GM13977 (cell line): ENCODE measurements at regions not wholly inside any gene's neighbourhood (a gene's known extent, or its start where the extent isn't known, plus 50 kb on each side); places are given as distances from the start of the nearest gene placed in this dataset.
"Not testable (repeated sequence)": the region's sequence is repeated elsewhere in the genome, so short reads cannot be mapped to it uniquely, and the experiment has no call there.

Experiments
- DNase-seq: peaks from one replicate; pipeline ENCODE4 v3.0.0; 2012; ENCODE audit warnings: low spot score
- in situ Hi-C: fragments of 300-500 bp; cut with MboI; formaldehyde crosslinking; loops from one replicate; pipeline ENCODE4 v1.12.0; 2022; ENCODE audit warnings: low sequenced_read_pairs, low pct_unique_long_range_greater_than_20kb, mixed read lengths, inconsistent platforms; ENCODE audit not compliant: unreplicated experiment
- TF ChIP-seq, protein P1 (sequence below): IDR thresholded peaks from 2 replicates; pipeline ENCODE4 v1.5.1; 2012; ENCODE audit warnings: mild to moderate bottlenecking, control low read depth; ENCODE audit not compliant: insufficient read depth; ENCODE audit errors: extremely low read depth, missing control alignments

DNA sequence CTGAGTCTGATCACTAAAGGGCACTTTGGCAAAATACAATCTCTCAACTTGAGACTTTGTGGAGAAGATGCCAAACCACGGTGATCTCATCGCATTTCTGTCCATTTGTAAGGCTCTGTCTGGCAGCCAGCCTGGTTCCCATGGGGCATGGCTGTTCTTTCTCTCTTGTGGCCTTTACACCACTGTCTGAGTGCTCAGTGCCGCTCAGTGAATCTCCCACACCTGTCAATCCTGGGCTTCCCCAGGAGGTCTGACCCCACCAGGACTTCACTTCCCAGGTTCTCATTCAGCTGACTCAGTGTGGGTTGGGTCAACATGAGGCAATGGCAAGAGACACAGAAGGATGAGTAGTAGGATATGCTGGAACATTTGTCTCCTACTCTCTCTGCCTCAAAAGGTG is 96.8 kb upstream of the TRIB2 start:
- in situ Hi-C loops = no loop called here
- DNase-seq = no peak
- TF ChIP-seq, protein P1, sequence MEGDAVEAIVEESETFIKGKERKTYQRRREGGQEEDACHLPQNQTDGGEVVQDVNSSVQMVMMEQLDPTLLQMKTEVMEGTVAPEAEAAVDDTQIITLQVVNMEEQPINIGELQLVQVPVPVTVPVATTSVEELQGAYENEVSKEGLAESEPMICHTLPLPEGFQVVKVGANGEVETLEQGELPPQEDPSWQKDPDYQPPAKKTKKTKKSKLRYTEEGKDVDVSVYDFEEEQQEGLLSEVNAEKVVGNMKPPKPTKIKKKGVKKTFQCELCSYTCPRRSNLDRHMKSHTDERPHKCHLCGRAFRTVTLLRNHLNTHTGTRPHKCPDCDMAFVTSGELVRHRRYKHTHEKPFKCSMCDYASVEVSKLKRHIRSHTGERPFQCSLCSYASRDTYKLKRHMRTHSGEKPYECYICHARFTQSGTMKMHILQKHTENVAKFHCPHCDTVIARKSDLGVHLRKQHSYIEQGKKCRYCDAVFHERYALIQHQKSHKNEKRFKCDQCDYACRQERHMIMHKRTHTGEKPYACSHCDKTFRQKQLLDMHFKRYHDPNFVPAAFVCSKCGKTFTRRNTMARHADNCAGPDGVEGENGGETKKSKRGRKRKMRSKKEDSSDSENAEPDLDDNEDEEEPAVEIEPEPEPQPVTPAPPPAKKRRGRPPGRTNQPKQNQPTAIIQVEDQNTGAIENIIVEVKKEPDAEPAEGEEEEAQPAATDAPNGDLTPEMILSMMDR = no peak

DNA sequence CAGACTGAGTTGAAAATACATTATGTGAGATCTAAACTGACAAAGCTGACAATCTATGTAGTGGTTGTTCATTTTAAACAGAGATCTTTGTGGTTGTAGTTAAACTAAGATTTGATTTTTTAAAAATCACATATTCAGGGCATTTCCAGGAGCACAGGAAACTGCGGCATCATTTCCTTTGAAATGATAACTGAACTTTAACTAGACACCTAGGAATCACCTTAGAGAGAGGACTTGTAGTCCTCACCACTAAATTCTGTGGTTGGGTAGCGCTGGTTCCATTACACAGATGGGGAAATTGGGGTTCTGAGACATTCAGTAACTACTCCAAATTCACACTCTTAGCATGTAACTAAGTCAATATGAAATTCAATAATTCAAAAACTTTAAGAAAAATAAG is 96.0 kb upstream of the TRIB2 start:
- in situ Hi-C loops = no loop called here
- TF ChIP-seq, protein P1 = no peak
- DNase-seq = no peak

DNA sequence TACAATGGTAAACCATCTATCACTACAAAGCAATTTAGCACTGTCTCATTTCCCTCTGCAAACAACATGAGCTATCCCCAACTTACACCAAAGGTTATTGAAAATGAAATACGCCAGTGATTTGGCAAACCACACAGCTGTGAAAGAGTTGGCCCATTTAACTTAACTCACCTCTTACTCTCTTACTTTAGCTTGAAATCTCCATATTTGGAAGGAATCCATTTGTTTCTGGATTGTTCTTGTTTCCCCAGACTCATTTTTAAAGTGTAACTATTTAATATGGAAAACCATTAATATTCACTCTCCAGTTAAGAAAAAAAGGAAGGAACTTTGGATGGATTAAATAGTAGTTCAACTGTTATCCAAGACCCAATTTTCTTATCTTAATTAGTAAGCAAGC is 93.7 kb upstream of the TRIB2 start:
- TF ChIP-seq, protein P1 = no peak
- in situ Hi-C loops = no loop called here
- no peak for DNase-seq

DNA sequence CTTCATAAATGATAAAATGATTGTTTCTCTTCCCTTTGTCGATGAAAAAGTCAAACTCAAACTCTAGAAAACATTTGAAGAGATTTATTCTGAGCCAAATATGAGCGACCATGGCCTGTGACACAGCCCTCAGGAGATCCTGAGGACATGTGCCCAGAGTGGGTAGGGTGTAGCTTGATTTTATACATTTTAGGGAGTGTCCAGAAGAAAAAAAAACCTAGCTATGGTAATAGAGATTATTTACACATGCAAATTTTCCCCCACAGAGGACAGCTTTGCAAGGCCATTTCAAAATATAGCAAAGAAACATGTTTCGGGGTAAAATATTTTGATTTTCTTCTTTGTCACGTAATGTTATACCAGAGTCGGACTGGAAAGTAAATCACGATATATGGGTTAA is 92.4 kb upstream of the TRIB2 start:
- DNase-seq = no peak
- in situ Hi-C loops = no loop called here
- TF ChIP-seq, protein P1 = no peak

DNA sequence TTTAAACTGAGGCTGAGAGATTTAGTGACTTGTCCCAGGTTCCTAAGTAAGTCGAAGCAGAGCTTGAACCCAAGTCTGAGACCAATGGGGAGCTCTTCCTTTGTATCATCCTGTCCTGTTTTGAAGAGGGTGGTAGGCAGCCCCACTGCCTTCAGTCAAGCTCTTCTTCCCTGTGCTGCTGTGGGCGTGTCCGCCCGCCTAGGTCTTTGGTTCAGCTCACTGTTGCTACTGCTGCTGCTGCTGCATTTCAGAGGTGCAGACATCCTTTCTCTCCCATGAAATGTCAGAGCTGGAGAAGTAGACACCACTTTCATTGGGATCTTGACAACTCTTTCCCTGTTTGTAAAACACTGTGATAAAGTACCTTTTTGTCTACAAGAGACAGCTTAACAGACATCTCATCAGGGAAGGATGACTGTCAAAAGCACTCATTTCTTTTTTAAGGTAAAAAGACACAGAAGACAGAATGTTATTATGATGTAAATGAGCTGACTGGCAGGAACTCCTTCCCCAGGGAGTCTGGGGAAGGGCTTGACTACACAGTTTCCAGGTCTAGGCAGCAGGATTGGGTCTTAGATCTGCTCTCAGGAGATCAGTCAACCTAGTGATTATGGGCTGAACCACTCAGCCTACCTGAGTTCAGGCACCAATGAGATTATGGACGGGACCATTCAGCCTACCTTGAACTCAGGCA is 91.7 kb upstream of the TRIB2 start:
- DNase-seq = no peak
- in situ Hi-C loops = no loop called here

DNA sequence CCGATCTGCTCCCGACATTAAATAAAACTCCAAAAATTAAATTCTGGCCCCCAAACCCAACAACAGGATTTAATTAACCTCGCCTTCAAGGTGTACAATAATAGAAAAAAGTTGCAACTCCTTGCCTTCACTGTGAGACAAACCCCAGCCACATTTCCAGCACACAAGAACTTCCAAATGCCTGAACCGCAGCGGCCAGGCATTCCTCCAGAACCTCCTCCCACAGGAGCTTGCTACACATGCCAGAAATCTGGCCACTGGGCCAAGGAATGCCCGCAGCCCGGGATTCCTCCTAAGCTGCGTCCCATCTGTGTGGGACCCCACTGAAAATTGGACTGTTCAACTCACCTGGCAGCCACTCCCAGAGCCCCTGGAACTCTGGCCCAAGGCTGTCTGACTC is 88.2 kb upstream of the TRIB2 start:
- in situ Hi-C loops, DNase-seq: not testable (repeated sequence)

More for the DNA sequence above, 91.7 kb upstream of the TRIB2 start:
- TF ChIP-seq, protein P1 = no peak

DNA sequence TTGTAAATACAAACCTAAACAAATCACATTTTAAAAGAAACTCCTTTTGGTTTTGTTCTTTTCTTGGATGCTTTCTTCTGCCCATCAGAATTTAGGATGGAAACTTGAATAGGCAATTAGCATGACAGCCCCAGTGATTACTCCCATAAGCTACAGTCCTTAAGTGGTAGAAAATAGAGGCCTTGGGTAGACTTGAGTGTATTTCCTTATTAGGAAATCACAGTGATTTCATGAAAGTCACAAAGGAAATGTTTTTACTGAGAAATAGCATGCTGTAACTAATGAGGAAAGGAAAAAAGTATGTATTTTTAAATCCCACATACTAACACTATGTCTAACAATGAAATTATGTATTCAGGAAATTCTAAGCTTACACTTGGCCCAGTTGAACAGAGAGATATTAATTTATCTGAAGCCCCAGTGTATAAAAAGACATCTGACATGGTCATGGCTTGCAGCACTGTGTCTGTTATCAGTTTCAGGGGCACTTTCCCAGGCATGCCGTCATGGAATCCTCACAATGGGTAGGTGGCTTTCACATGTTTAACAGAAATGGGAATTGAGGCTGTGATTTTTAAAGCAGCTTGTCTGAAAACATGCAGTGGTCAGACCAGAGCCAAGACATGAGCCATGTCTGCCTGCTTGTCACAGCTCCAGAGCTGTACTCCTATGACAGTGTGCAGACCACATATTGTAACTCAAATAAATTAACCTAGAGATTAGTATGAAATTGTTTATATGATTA is 79.7 kb upstream of the TRIB2 start:
- in situ Hi-C loops = no loop called here
- no peak for DNase-seq
- TF ChIP-seq, protein P1 = no peak
